Mesendoderm (in vitro differentiated cells): ENCODE measurements at regions not wholly inside any gene's neighbourhood (a gene's known extent, or its start where the extent isn't known, plus 50 kb on each side); places are given as distances from the start of the nearest gene placed in this dataset.
A peak's percentile ranks its signal among the peaks of the same experiment; 100 is the strongest.

ENCODE experiments used
- DNase-seq: peaks from one replicate; pipeline ENCODE4 v3.0.0; 2013
- H2AK5ac ChIP-seq: 2 replicates; pipeline ENCODE4 v1.6.1; 2013; ENCODE audit warnings: low read length, inconsistent platforms
- H2BK120ac ChIP-seq: 2 replicates; pipeline ENCODE4 v1.6.1; 2013; ENCODE audit warnings: low read depth, mild to moderate bottlenecking, low read length, moderate library complexity, mixed read lengths
- H2BK15ac ChIP-seq: replicated peaks from 2 replicates; pipeline ENCODE4 v1.6.1; 2013; ENCODE audit warnings: low read depth, mild to moderate bottlenecking, moderate library complexity
- H2BK5ac ChIP-seq: 2 replicates; pipeline ENCODE4 v1.6.1; 2013; ENCODE audit warnings: low read length, inconsistent platforms
- H3K18ac ChIP-seq: 2 replicates; pipeline ENCODE4 v1.6.1; 2013; ENCODE audit warnings: mild to moderate bottlenecking, low read length, mixed read lengths
- H3K23ac ChIP-seq: one replicate; pipeline ENCODE4 v1.6.1; 2013; ENCODE audit warnings: low read length
- H3K27ac ChIP-seq: 2 replicates; pipeline ENCODE4 v1.5.1; 2013; ENCODE audit warnings: low read depth, mild to moderate bottlenecking, inconsistent platforms, low read length, moderate library complexity
- H3K27me3 ChIP-seq: 2 replicates; pipeline ENCODE4 v1.6.1; 2013; ENCODE audit warnings: low read length, control low read depth, mild to moderate bottlenecking, inconsistent platforms; ENCODE audit not compliant: insufficient read depth, poor library complexity
- H3K36me3 ChIP-seq: 2 replicates; pipeline ENCODE4 v1.6.1; 2013; ENCODE audit warnings: low read length, inconsistent platforms; ENCODE audit not compliant: control insufficient read depth, insufficient read depth
- H3K4ac ChIP-seq: one replicate; pipeline ENCODE4 v1.6.1; 2013; ENCODE audit warnings: low read depth, mild to moderate bottlenecking, low read length, moderate library complexity
- H3K4me1 ChIP-seq: 2 replicates; pipeline ENCODE4 v1.6.1; 2013; ENCODE audit warnings: low read depth, low read length, inconsistent platforms; ENCODE audit not compliant: control insufficient read depth
- H3K4me2 ChIP-seq: 2 replicates; pipeline ENCODE4 v1.6.1; 2013; ENCODE audit warnings: low read length
- H3K4me3 ChIP-seq: 2 replicates; pipeline ENCODE4 v1.5.1; 2013; ENCODE audit warnings: mild to moderate bottlenecking, low read length
- H3K56ac ChIP-seq: one replicate; pipeline ENCODE4 v1.6.1; 2013; ENCODE audit warnings: low read length
- H3K79me1 ChIP-seq: 2 replicates; pipeline ENCODE4 v1.6.1; 2013; ENCODE audit warnings: low read length, inconsistent platforms
- H3K79me2 ChIP-seq: 2 replicates; pipeline ENCODE4 v1.6.1; 2013; ENCODE audit warnings: mild to moderate bottlenecking, low read length; ENCODE audit not compliant: control insufficient read depth, insufficient read depth
- H3K9ac ChIP-seq: 2 replicates; pipeline ENCODE4 v1.6.1; 2013; ENCODE audit warnings: low read length, inconsistent platforms
- H4K5ac ChIP-seq: one replicate; pipeline ENCODE4 v1.6.1; 2013; ENCODE audit warnings: low read length
- H4K8ac ChIP-seq: one replicate; pipeline ENCODE4 v1.6.1; 2013; ENCODE audit warnings: low read depth, mild to moderate bottlenecking, control low read depth, low read length, moderate library complexity
- WGBS: extraction: QIAGEN DNeasy Blood & Tissue Kit; methylation state at CpG from one replicate; pipeline ENCODE4 v1.1.7; 2013; ENCODE audit warnings: low lambda C conversion rate, missing lambda C conversion rate; ENCODE audit not compliant: insufficient coverage; ENCODE audit errors: extremely low coverage; 5-methylcytosine and 5-hydroxymethylcytosine counted together

GRCh38 chr3:111314181-111314873 is 227.7 kb upstream of the CD96 start:
- H2BK5ac ChIP-seq: no peak overlapping the region
- H3K36me3 ChIP-seq: no peaks in the 10 kb centered on the region
- H3K4me3 ChIP-seq: no peak overlapping the region
- peak; percentile 48 for DNase-seq
- H3K4me1 ChIP-seq: peaks cover 2% of the 10 kb centered on the region
- H2AK5ac ChIP-seq: no peak overlapping the region
- H4K8ac ChIP-seq: no peak overlapping the region
- H2BK120ac ChIP-seq: no peak overlapping the region
- H3K23ac ChIP-seq: no peak overlapping the region
- no peak overlapping the region for H3K9ac ChIP-seq
- no peak overlapping the region for H3K27ac ChIP-seq
- H3K27me3 ChIP-seq: no peaks in the 10 kb centered on the region
- no peak overlapping the region for H3K4ac ChIP-seq
- H4K5ac ChIP-seq: no peak overlapping the region
- H3K56ac ChIP-seq: no peak overlapping the region
- H3K79me1 ChIP-seq: no peaks in the 10 kb centered on the region
- no peak overlapping the region for H3K18ac ChIP-seq
- H2BK15ac ChIP-seq: no peak overlapping the region
- H3K79me2 ChIP-seq: no peaks in the 10 kb centered on the region
- H3K4me2 ChIP-seq: no peak overlapping the region

GRCh38 chr3:111314898-111315297 is 227.1 kb upstream of the CD96 start:
- WGBS: no CpG with 5 or more reads among the region's 5 CpGs

GRCh38 chr3:111315930-111316587 is 225.9 kb upstream of the CD96 start:
- Histone ChIP-seq H2BK15ac (peak overlapping the region; percentile 11), H2BK120ac (no peak overlapping the region), H2BK5ac (no peak overlapping the region), H3K4me3 (no peak overlapping the region), H3K79me2 (no peaks in the 10 kb centered on the region), H3K18ac (no peak overlapping the region), H3K4me2 (no peak overlapping the region), H3K56ac (no peak overlapping the region), H4K5ac (no peak overlapping the region), H3K9ac (no peak overlapping the region), H3K27me3 (no peaks in the 10 kb centered on the region), H3K79me1 (no peaks in the 10 kb centered on the region), H3K4ac (no peak overlapping the region), H2AK5ac (no peak overlapping the region), H3K27ac (no peak overlapping the region), H3K4me1 (peaks cover 2% of the 10 kb centered on the region), H4K8ac (no peak overlapping the region), H3K36me3 (no peaks in the 10 kb centered on the region), H3K23ac (no peak overlapping the region)
- DNase-seq: no peak
- no CpG with 5 or more reads among the region's 4 CpGs for WGBS

More at GRCh38 chr3:111314898-111315297, 227.1 kb upstream of the CD96 start:
- H3K23ac ChIP-seq: no peak overlapping the region
- no peak overlapping the region for H3K27ac ChIP-seq
- H3K27me3 ChIP-seq: no peaks in the 10 kb centered on the region
- H3K4me2 ChIP-seq: no peak overlapping the region
- no peaks in the 10 kb centered on the region for H3K36me3 ChIP-seq
- no peaks in the 10 kb centered on the region for H3K79me1 ChIP-seq
- no peak overlapping the region for H2BK15ac ChIP-seq
- H2AK5ac ChIP-seq: no peak overlapping the region
- peaks cover 2% of the 10 kb centered on the region for H3K4me1 ChIP-seq
- H3K79me2 ChIP-seq: no peaks in the 10 kb centered on the region
- no peak for DNase-seq
- H3K4me3 ChIP-seq: no peak overlapping the region
- H3K56ac ChIP-seq: no peak overlapping the region
- H2BK5ac ChIP-seq: no peak overlapping the region
- no peak overlapping the region for H3K18ac ChIP-seq
- no peak overlapping the region for H4K5ac ChIP-seq
- H3K9ac ChIP-seq: no peak overlapping the region
- H3K4ac ChIP-seq: no peak overlapping the region
- H2BK120ac ChIP-seq: no peak overlapping the region
- no peak overlapping the region for H4K8ac ChIP-seq

GRCh38 chr3:111318289-111318688 is 223.7 kb upstream of the CD96 start:
- Histone ChIP-seq H3K79me1 (no peaks in the 10 kb centered on the region), H3K56ac (no peak overlapping the region), H2BK15ac (no peak overlapping the region), H4K8ac (no peak overlapping the region), H3K4me1 (peaks cover 2% of the 10 kb centered on the region), H2AK5ac (no peak overlapping the region), H2BK5ac (no peak overlapping the region), H2BK120ac (no peak overlapping the region), H4K5ac (no peak overlapping the region), H3K4ac (no peak overlapping the region), H3K27ac (no peak overlapping the region), H3K4me3 (no peak overlapping the region), H3K23ac (no peak overlapping the region), H3K36me3 (no peaks in the 10 kb centered on the region), H3K18ac (no peak overlapping the region), H3K79me2 (no peaks in the 10 kb centered on the region), H3K27me3 (no peaks in the 10 kb centered on the region), H3K4me2 (no peak overlapping the region), H3K9ac (no peak overlapping the region)
- WGBS: no CpG with 5 or more reads among the region's 2 CpGs
- no peak for DNase-seq

GRCh38 chr3:111319598-111319997 is 222.4 kb upstream of the CD96 start:
- no peak overlapping the region for H2BK5ac ChIP-seq
- H3K4ac ChIP-seq: no peak overlapping the region
- DNase-seq: no peak
- H3K79me2 ChIP-seq: no peaks in the 10 kb centered on the region
- no peak overlapping the region for H4K8ac ChIP-seq
- no peak overlapping the region for H3K9ac ChIP-seq
- no CpG with 5 or more reads among the region's 1 CpG for WGBS
- H3K36me3 ChIP-seq: no peaks in the 10 kb centered on the region
- H3K23ac ChIP-seq: no peak overlapping the region
- no peak overlapping the region for H4K5ac ChIP-seq
- no peak overlapping the region for H3K27ac ChIP-seq
- H2BK15ac ChIP-seq: no peak overlapping the region
- no peak overlapping the region for H2BK120ac ChIP-seq
- H3K79me1 ChIP-seq: no peaks in the 10 kb centered on the region
- no peak overlapping the region for H3K4me2 ChIP-seq
- H3K4me1 ChIP-seq: peaks cover 2% of the 10 kb centered on the region
- H3K27me3 ChIP-seq: no peaks in the 10 kb centered on the region
- no peak overlapping the region for H2AK5ac ChIP-seq
- H3K4me3 ChIP-seq: no peak overlapping the region
- H3K18ac ChIP-seq: no peak overlapping the region
- no peak overlapping the region for H3K56ac ChIP-seq

- no peak overlapping the region for H2BK120ac ChIP-seq
- no peak overlapping the region for H3K4ac ChIP-seq
- H3K79me2 ChIP-seq: no peaks in the 10 kb centered on the region
- no peak overlapping the region for H3K4me3 ChIP-seq
- H3K79me1 ChIP-seq: no peaks in the 10 kb centered on the region
- no peak overlapping the region for H3K9ac ChIP-seq
- H3K4me2 ChIP-seq: no peak overlapping the region
- WGBS: no CpG with 5 or more reads among the region's 4 CpGs
- H3K18ac ChIP-seq: no peak overlapping the region
- peak; percentile 64 for DNase-seq
- H3K27ac ChIP-seq: no peak overlapping the region
- H3K27me3 ChIP-seq: no peaks in the 10 kb centered on the region
- no peak overlapping the region for H2AK5ac ChIP-seq
- no peak overlapping the region for H4K5ac ChIP-seq
- no peaks in the 10 kb centered on the region for H3K4me1 ChIP-seq
- H3K23ac ChIP-seq: no peak overlapping the region
- H4K8ac ChIP-seq: no peak overlapping the region
- no peak overlapping the region for H2BK5ac ChIP-seq
- no peak overlapping the region for H3K56ac ChIP-seq
- H3K36me3 ChIP-seq: no peaks in the 10 kb centered on the region
- H2BK15ac ChIP-seq: no peak overlapping the region
These were observed 220.2 kb upstream of the CD96 start for GRCh38 chr3:111321786-111322185.
